Suprapubic skin (tissue), 4 donors: ENCODE measurements at regions not wholly inside any gene's neighbourhood (a gene's known extent, or its start where the extent isn't known, plus 50 kb on each side); places are given as distances from the start of the nearest gene placed in this dataset.

Source experiments
- DNase-seq, 2 donors: peaks; one replicate each; pipeline ENCODE4 v3.0.0-alpha.2; 2019; ENCODE audit warnings: low spot score in 2 of 2
- H3K27ac ChIP-seq: fragments of 200-600 bp; sonication (generic); one replicate; pipeline ENCODE4 v1.5.1; 2019
- H3K27me3 ChIP-seq: fragments of 200-600 bp; sonication (generic); one replicate; pipeline ENCODE4 v1.5.1; 2019
- H3K36me3 ChIP-seq: fragments of 200-600 bp; sonication (generic); one replicate; pipeline ENCODE4 v1.5.1; 2019
- H3K4me1 ChIP-seq: fragments of 200-600 bp; sonication (generic); one replicate; pipeline ENCODE4 v1.5.1; 2019
- H3K4me3 ChIP-seq: fragments of 200-600 bp; sonication (generic); one replicate; pipeline ENCODE4 v1.5.1; 2019; ENCODE audit warnings: mild to moderate bottlenecking
- H3K9me3 ChIP-seq: fragments of 200-600 bp; sonication (generic); one replicate; pipeline ENCODE4 v1.5.1; 2019
- CTCF ChIP-seq, 2 donors: fragments of 200-600 bp in 1 of 2; fragments of 450-650 bp in 1 of 2; sonication (generic) in 1 of 2; IDR thresholded peaks; one replicate each; pipeline ENCODE4 v1.5.1; 2016 to 2019; ENCODE audit warnings: antibody characterized with exemption in 2 of 2, mild to moderate bottlenecking in 1 of 2, moderate library complexity in 1 of 2
- EP300 ChIP-seq: sonication (generic); formaldehyde crosslinking; IDR thresholded peaks from one replicate; pipeline ENCODE4 v1.6.1; 2017; ENCODE audit warnings: antibody characterized with exemption
- POLR2A ChIP-seq, 2 donors: fragments of 450-650 bp; IDR thresholded peaks; one replicate each; pipeline ENCODE4 v1.6.1; 2017; ENCODE audit warnings: antibody characterized with exemption in 2 of 2, mild to moderate bottlenecking in 2 of 2, moderate library complexity in 2 of 2
- POLR2AphosphoS5 ChIP-seq, 3 donors: sonication (generic); formaldehyde crosslinking; IDR thresholded peaks; one replicate each; pipeline ENCODE4 v1.6.1; 2017; ENCODE audit warnings: antibody characterized with exemption in 3 of 3
- WGBS: methylation state at CpG from one replicate; pipeline ENCODE4 v1.1.5; 2018; 5-methylcytosine and 5-hydroxymethylcytosine counted together

DNA sequence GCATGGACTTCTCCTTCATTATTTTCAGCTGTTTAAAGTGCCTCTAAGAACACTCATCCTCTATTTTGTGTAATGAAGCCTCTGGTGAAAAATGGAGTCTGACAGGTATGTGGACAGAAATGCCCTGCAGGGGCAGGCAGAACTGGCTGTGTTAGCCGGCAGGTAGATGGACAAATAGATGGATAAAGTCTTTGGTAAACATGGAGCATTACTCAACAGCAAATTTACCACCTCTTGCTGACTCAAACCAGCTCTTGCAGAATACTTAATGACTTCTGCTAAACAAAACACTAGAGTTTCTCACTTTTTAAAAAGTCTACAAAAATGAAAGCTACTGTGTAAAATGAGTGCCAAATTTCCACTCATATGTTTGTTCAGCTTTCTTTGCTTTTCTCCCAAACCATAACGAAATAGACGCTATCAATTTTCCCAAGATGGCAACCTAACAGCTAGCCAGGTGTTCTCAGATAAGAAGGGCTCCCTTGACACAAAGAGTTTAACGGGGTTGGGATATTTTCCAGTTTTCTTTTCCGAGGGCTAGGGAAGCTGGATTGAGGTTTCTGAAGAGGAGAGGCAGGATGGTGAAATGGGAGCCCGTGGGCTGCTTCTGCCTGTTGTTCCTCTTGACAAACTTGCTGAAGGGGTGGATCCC lies 71.9 kb upstream of the HABP2 start:
- peaks cover 20% of the 10 kb centered on the region for H3K9me3 ChIP-seq
- no peak overlapping the region for H3K4me3 ChIP-seq
- no peaks in the 10 kb centered on the region for H3K36me3 ChIP-seq
- 82% methylated on average over 6 of the region's 6 CpGs for WGBS
- TF ChIP-seq POLR2AphosphoS5 (IDR thresholded peaks at IDR 0.05) (no peak), EP300 (no peak), POLR2A (IDR thresholded peaks at IDR 0.05) (no peak), CTCF (IDR thresholded peaks at IDR 0.05) (no peak)
- no peaks in the 10 kb centered on the region for H3K4me1 ChIP-seq
- no peak overlapping the region for H3K27ac ChIP-seq
- no peaks in the 10 kb centered on the region for H3K27me3 ChIP-seq
- no peak for DNase-seq

DNA sequence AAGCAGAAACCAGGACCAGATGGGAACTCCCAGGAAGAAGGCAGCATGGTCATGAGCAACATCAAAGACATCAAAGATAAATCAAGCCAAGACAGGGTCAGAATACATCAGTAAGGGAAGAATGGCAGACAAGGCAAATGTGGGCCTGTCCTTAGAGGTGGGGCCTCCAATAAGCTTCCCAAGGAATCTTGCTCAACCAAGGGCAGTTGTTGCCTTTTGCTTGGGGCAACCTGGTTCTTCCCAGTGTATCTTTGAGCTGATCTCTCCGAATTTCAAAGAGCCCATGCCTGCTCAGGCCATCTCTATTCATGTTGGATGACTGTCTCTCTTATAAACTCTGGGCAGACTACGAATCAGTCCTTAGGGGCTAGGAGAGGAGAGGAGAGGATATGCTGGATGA lies 68.4 kb upstream of the HABP2 start:
- 75% methylated on average over 1 of the region's 2 CpGs for WGBS
- H3K4me1 ChIP-seq, result no peaks in the 10 kb centered on the region

DNA sequence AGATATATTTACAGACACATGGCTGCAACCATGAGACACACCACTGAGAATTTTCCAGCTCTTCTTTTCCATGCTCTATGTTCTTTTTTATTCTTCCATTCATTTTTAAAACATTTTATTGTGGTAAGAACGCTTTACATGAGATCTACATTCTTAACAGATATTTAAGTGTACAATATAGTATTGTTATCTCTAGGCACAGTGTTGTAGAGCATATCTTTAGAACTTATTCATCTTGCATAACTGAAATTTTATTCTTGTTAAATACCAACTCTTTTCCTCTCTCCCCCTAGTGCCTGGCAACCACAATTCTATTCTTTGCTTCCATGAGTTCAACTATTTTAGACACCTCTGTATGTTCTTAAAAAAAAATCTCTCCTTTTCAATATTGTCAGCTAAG lies 67.1 kb upstream of the HABP2 start:
- no peaks in the 10 kb centered on the region for H3K4me1 ChIP-seq

More for the DNA sequence above, 68.4 kb upstream of the HABP2 start:
- no peak overlapping the region for H3K4me3 ChIP-seq
- H3K27me3 ChIP-seq, result no peaks in the 10 kb centered on the region
- peaks cover 12% of the 10 kb centered on the region for H3K9me3 ChIP-seq
- TF ChIP-seq POLR2AphosphoS5 (IDR thresholded peaks at IDR 0.05), result no peak
- TF ChIP-seq POLR2A (IDR thresholded peaks at IDR 0.05), result no peak
- no peak for TF ChIP-seq EP300
- TF ChIP-seq CTCF (IDR thresholded peaks at IDR 0.05), result no peak
- no peaks in the 10 kb centered on the region for H3K36me3 ChIP-seq
- no peak for DNase-seq
- H3K27ac ChIP-seq, result no peak overlapping the region

GRCh38 chr10:113486531-113486930 lies 66.3 kb upstream of the HABP2 start:
- Histone ChIP-seq H3K27me3 (no peaks in the 10 kb centered on the region), H3K36me3 (no peaks in the 10 kb centered on the region), H3K4me1 (peaks cover 6% of the 10 kb centered on the region), H3K9me3 (peaks cover 2% of the 10 kb centered on the region), H3K4me3 (no peak overlapping the region), H3K27ac (no peak overlapping the region)
- DNase-seq, result no peak
- TF ChIP-seq CTCF (IDR thresholded peaks at IDR 0.05), result no peak
- TF ChIP-seq POLR2AphosphoS5 (IDR thresholded peaks at IDR 0.05), result no peak
- no peak for TF ChIP-seq POLR2A (IDR thresholded peaks at IDR 0.05)
- no peak for TF ChIP-seq EP300
- WGBS, result 71% methylated on average over 4 of the region's 4 CpGs

More for the DNA sequence above, 67.1 kb upstream of the HABP2 start:
- Histone ChIP-seq H3K27ac (no peak overlapping the region), H3K9me3 (peaks cover 5% of the 10 kb centered on the region), H3K4me3 (no peak overlapping the region), H3K27me3 (no peaks in the 10 kb centered on the region), H3K36me3 (no peaks in the 10 kb centered on the region)
- 60% methylated on average over 1 of the region's 1 CpG for WGBS
- DNase-seq, result no peak
- TF ChIP-seq POLR2A (IDR thresholded peaks at IDR 0.05), result no peak
- TF ChIP-seq EP300, result no peak
- no peak for TF ChIP-seq CTCF (IDR thresholded peaks at IDR 0.05)
- TF ChIP-seq POLR2AphosphoS5 (IDR thresholded peaks at IDR 0.05), result no peak

DNA sequence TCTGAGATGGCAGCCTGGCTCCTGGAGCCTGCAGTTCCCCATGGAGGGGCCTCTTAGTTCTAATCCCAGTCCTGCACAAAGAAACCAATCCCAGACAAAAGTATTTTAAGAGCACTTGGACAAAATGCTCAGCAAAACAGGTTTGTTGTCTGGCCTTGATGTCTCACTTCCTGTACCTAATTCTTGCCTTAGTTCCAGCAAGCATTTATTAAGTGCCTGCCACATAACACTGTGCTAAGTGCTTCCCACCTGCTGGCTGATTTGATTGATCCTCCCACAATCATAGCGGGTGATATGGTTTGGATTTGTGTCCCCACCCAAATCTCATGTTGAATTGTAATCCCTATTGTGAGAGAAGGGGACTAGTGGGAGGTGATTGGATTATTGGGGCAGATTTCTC lies 65.7 kb upstream of the HABP2 start:
- H3K27ac ChIP-seq, result no peak overlapping the region
- H3K27me3 ChIP-seq, result no peaks in the 10 kb centered on the region
- peaks cover 9% of the 10 kb centered on the region for H3K4me1 ChIP-seq
- WGBS, result 88% methylated on average over 1 of the region's 1 CpG
- H3K9me3 ChIP-seq, result no peaks in the 10 kb centered on the region
- DNase-seq, result no peak
- no peak for TF ChIP-seq CTCF (IDR thresholded peaks at IDR 0.05)
- TF ChIP-seq EP300, result no peak
- H3K36me3 ChIP-seq, result no peaks in the 10 kb centered on the region
- no peak overlapping the region for H3K4me3 ChIP-seq
